Lower leg skin (tissue), 4 donors: ENCODE measurements at regions not wholly inside any gene's neighbourhood (a gene's known extent, or its start where the extent isn't known, plus 50 kb on each side); places are given as distances from the start of the nearest gene placed in this dataset.
A peak's percentile ranks its signal among the peaks of the same experiment; 100 is the strongest.

Experiments
- DNase-seq, 2 donors: peaks; one replicate each; pipeline ENCODE4 v3.0.0-alpha.2; 2019; ENCODE audit warnings: low spot score in 2 of 2
- H3K4me3 ChIP-seq: fragments of 200-600 bp; sonication (generic); 2 replicates; pipeline ENCODE4 v1.5.1; 2017; ENCODE audit warnings: mild to moderate bottlenecking, low read depth; ENCODE audit not compliant: poor library complexity, severe bottlenecking
- POLR2A ChIP-seq, 2 donors: fragments of 450-650 bp; IDR thresholded peaks; one replicate each; pipeline ENCODE4 v1.6.1; 2016 to 2017; ENCODE audit warnings: antibody characterized with exemption in 2 of 2, mild to moderate bottlenecking in 1 of 2, moderate library complexity in 1 of 2
- WGBS, 2 donors: methylation state at CpG; one replicate each; pipeline ENCODE4 v1.1.5; 2018; 5-methylcytosine and 5-hydroxymethylcytosine counted together
- intact Hi-C: fragments of 100-400 bp; cut with DNase I; formaldehyde crosslinking; loops from one replicate; pipeline ENCODE4 v1.15.0; 2023; ENCODE audit warnings: low total_unique reads
- TF ChIP-seq, protein P1 (sequence below), 3 donors: fragments of 450-650 bp; IDR thresholded peaks; one replicate each; pipeline ENCODE4 v1.5.1; 2016; ENCODE audit warnings: antibody characterized with exemption in 3 of 3, mild to moderate bottlenecking in 3 of 3, moderate library complexity in 2 of 3

GRCh38 chr22:47534804-47535410 lies 772.5 kb downstream of the TBC1D22A start:
- TF ChIP-seq, protein P1, sequence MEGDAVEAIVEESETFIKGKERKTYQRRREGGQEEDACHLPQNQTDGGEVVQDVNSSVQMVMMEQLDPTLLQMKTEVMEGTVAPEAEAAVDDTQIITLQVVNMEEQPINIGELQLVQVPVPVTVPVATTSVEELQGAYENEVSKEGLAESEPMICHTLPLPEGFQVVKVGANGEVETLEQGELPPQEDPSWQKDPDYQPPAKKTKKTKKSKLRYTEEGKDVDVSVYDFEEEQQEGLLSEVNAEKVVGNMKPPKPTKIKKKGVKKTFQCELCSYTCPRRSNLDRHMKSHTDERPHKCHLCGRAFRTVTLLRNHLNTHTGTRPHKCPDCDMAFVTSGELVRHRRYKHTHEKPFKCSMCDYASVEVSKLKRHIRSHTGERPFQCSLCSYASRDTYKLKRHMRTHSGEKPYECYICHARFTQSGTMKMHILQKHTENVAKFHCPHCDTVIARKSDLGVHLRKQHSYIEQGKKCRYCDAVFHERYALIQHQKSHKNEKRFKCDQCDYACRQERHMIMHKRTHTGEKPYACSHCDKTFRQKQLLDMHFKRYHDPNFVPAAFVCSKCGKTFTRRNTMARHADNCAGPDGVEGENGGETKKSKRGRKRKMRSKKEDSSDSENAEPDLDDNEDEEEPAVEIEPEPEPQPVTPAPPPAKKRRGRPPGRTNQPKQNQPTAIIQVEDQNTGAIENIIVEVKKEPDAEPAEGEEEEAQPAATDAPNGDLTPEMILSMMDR (IDR thresholded peaks at IDR 0.05): no peak
- no peak for TF ChIP-seq POLR2A (IDR thresholded peaks at IDR 0.05)
- intact Hi-C loops: no loop called here
- no peak overlapping the region for H3K4me3 ChIP-seq
- 58 to 64% methylated on average over 8 to 9 of the region's 9 CpGs for WGBS, 2 donors
- DNase-seq: no peak

DNA sequence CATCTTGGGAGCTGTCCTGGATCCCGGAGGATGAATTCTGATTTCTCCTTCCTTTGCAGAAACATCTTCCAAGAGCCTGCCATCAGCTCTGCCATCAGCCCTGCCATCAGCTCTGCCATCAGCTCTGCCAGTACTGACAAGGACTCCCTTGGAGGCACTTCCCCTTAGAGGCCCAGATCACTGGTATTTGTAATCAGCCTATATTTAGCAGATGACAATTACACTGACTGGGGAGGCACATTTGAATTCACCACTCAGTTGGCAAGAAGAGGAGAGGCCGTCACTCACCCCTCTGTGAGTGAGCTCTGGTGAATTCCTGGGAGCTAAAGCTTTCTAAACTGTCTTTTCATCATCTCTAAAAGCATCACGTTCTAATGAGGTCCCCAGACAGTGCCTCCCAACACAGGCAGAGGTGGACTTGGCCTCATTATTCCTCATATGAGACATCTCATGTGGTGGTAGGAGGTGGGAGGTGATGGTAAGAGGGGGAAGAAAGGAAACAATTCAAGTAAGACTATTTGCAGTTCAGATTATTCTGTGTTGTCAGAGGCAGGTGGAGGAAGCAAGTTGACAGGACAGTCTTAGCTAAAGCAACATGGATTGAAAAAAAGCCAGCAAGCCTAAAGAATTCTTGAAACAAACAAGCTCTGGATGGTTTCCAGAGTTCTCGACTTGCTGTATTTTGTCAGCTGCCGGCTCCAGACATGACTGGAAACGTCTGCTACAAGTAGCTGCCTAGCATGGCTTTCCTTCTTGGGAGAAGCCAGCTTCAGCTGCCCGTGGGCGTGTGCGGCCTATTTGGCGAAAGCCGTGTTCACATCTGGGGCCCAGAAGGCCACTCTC lies 771.7 kb downstream of the TBC1D22A start:
- peak in 1 of 2 donors; percentile 26 for DNase-seq
- TF ChIP-seq, protein P1 (IDR thresholded peaks at IDR 0.05): no peak
- no peak for TF ChIP-seq POLR2A (IDR thresholded peaks at IDR 0.05)
- intact Hi-C loops: no loop called here
- WGBS, 2 donors: 25 to 42% methylated on average over 6 to 11 of the region's 11 CpGs
- H3K4me3 ChIP-seq: no peak overlapping the region

- no peak overlapping the region for H3K4me3 ChIP-seq
- intact Hi-C loops: no loop called here
- DNase-seq: no peak
- 62 to 74% methylated on average over 1 of the region's 1 CpG for WGBS, 2 donors
- TF ChIP-seq POLR2A (IDR thresholded peaks at IDR 0.05): no peak
- TF ChIP-seq, protein P1 (IDR thresholded peaks at IDR 0.05): no peak
Observed at GRCh38 chr22:47517062-47517461, 754.6 kb downstream of the TBC1D22A start.

GRCh38 chr22:47515384-47516125 lies 753.1 kb downstream of the TBC1D22A start:
- no peak overlapping the region for H3K4me3 ChIP-seq
- TF ChIP-seq, protein P1 (IDR thresholded peaks at IDR 0.05): no peak
- TF ChIP-seq POLR2A (IDR thresholded peaks at IDR 0.05): no peak
- no peak for DNase-seq
- intact Hi-C loops: no loop called here
- WGBS, 2 donors: 79 to 81% methylated on average over 2 of the region's 2 CpGs

GRCh38 chr22:47512617-47513016 lies 750.2 kb downstream of the TBC1D22A start:
- intact Hi-C loops: no loop called here
- WGBS, 2 donors: 74 to 82% methylated on average over 2 of the region's 2 CpGs
- no peak for DNase-seq
- no peak overlapping the region for H3K4me3 ChIP-seq
- TF ChIP-seq, protein P1 (IDR thresholded peaks at IDR 0.05): no peak
- TF ChIP-seq POLR2A (IDR thresholded peaks at IDR 0.05): no peak
